GM21423 (cell line): ENCODE measurements at regions not wholly inside any gene's neighbourhood (a gene's known extent, or its start where the extent isn't known, plus 50 kb on each side); places are given as distances from the start of the nearest gene placed in this dataset.

Source experiments
- ATAC-seq: cut with Tn5 transposase; IDR thresholded peaks from one replicate; pipeline ENCODE4 v1.9.1; 2021; ENCODE audit warnings: mild to moderate bottlenecking, moderate library complexity; ENCODE audit not compliant: unreplicated experiment

DNA sequence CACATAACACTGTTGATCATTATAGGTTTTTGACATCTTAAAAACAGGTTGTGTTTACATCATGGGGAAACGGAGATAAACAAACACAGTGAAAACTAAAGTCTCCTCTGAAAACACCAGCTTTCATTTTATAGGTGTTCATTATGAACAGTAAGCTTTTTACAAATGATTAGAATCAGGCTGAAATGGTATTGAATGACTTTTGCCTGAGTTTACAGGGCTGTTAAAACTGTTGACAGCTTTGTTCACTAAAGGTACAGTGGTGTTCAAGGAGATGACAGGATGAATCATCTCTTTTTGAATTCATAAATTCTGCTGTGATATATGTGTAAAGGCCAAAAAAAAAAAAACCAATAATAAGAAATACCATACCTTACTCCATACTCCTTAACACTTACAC is 184.6 kb upstream of the CNTN5 start:
- ATAC-seq, result no peak

DNA sequence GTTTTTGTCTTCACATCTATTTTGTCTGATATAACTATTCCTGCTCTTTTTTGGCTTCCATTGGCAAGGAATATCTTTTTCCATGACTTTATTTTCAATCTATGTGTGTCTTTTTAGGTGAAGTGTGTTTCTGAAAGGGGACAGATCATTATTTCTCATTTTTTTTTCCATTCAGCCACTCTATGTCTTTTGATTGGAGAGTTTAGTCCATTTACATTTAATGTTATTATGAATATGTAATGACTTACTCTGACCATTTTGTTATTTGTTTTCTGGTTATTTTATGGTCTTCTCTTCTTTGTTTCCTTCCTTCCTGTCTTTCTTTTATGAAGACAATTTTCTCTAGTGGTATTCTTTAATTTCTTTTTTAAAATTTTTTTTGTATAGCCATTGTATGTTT is 178.6 kb upstream of the CNTN5 start:
- no peak for ATAC-seq

DNA sequence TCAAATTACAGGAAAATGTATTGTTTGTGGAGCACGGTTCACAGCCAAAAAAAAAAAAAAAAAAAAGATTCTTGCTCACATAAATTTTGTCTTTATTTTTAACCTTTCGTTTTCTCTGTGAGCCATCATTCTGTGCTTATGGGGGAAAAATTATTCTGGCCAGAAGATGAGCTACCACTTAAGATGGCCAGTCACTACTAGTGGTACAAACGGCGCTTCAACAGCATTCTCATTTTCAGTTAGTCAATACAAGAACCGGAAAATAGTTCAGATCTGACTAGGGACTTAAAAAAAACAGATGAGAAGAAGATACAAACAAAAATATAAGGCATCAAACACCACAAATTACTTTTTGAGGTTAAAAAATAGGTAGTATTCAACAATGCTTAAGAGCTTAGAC is 158.6 kb upstream of the CNTN5 start:
- no peak for ATAC-seq

DNA sequence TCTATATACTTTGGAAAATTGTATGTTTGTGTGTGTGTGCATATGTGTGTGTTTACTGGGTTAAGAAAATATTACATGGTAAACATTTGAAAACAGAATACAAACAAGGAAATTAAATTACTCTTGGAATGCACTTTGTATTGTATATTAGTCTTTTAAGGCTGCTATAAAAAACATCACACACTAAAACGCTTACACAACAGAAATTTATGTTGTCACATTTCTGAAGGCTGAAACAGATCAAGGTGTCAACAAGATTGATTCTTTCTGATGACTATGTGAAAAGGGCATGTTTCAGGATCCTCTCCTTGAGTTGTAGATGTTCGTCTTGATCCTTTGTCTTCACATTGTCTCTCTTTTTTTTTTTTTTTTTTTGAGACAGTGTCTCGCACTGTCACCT is 149.1 kb upstream of the CNTN5 start:
- ATAC-seq, result no peak

DNA sequence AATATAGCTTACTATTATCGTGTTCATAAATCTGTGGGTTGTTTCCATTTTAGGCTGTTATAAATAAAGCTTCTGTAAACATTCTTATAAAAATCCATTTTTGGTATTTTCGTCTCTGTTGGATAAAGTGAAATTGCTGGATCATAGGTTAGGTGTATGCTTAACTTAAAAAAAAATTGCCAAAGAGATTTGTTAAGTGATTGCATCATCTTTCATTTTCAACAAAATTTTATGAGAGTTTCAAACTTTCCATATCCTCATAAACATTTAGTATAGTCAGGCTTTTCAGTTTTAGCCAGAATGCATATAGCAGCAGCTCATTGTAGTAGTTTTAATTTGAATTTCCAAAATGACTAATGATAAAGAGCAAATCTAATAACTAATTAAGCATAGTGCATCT is 146.7 kb upstream of the CNTN5 start:
- ATAC-seq, result no peak

DNA sequence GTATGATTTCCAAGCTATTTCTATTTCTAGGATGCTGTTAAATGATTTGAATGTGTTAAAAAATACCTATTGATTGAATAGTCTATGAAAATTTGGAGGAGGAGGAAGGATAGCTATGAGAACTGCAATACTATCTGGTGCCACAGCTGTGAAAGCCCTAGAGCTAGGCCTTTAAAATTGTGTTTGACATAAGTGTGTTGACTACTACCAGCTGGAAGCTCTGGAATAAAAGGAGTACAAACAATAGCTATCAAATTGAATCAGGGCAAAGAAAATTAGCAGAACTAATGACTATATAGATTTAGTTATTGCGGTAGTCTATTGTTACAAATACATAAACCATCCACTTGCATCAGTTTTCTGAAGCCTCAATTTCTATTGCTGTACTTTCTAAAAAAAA is 124.8 kb upstream of the CNTN5 start:
- no peak for ATAC-seq

DNA sequence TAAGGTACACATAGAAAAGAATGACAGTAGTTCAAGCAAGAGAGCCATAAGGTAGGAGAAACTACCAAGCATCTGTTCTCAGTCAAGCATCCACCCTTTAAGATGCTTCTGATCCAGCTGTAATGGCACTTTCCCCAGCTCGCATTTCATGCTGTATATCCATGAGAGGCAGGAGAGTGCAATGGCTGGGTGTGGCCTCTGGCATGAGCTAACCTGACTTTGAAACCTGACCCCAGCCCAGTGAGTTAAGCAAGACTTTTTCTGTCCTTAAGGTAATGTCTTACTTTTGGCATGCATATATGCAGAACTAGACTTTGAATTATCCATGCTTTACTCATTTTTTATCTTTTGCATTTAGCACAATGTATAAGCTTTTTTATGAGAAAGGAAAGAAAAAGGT is 79.8 kb upstream of the CNTN5 start:
- no peak for ATAC-seq

DNA sequence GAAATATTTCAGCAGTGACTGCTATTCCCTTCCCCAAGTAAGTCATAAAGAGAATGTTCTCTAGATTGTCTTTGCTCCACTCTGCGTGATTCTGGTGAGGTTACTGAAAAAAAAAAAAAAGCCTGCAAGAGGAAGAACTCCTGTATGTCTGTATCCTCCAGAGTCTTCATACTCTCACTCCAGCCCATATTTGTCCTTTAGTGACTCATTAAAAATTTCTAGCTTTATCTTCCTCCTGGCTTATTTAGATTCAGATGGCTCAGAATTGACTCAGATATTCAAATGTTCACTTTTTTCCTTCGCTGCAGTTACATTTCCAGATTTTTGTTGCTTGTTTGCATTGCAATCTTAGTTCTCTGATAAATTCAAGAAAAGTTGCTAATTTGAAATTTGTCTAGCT is 76.3 kb upstream of the CNTN5 start:
- no peak for ATAC-seq

DNA sequence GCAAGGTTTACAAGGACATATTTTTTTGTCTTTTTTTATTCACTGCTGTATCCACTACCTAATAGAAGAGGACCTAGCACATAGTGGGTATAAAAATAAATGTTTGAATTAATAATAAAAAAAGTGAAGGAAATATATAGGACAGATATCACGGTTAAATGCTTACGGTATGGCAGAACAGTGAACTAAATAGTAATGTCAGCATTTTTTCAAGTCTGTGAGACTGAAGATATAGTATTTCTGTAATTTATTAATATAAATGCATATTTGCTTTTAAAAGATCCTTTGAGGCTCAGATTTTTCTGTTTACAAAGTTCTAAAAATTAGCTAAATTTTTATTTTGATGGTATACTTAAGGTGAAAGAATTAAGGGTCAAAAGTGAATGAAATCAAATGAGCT is 68.6 kb upstream of the CNTN5 start:
- ATAC-seq, result no peak

DNA sequence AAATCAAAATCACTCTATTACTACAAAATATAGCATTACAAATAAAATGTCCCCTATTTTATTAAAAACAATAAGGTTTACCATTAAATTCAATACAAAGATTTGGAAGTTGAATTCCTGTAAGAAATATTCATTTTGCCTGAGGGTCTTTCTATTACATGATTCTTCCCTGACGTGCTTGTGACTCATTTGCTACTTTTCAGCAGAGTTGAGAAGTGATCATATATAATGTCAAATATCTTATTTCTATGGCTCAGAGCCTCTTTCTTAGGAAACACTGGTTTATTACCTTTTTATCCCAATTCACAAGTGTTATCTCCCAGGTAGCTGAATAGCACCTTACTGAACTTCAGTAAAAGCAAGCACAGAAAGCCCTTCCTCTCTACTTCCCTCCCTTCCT is 65.2 kb upstream of the CNTN5 start:
- ATAC-seq, result no peak

DNA sequence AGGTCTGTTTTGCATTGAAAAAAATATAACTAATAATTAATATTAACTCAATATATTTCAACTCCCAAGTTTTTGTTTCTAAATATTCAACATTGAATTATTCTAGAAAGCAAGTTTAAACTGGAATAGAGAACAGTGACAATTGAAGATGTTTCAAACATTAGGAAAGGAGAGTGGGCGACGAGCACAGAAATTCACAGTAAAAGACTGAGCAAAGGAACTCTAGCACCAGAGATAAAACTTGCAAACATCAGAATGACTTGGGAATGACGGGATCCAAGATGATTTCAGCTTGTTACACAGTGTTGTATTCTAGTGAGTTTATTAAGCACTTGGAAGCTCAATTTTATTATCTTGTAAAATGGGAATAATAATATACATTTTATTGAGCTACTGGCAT is 56.6 kb upstream of the CNTN5 start:
- no peak for ATAC-seq

DNA sequence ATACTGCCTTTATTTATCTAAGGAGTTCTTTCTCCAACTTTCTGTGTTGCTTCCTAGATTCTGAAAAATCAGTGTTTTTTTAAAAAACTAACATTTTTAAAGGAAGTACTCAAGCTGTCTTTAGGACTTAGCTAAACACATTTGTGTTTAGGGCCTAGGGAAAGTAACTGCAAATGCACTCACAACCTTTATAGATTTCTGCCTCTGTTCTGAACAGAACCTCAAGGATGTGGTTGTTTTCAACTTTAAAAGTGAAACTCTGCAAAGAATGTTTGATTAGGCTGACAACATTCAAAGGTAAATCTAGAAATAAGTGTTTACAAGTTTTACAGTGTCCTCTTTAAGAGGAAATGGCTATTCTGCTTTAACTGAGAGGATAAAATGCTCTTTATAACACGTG is 55.4 kb upstream of the CNTN5 start:
- ATAC-seq, result no peak

DNA sequence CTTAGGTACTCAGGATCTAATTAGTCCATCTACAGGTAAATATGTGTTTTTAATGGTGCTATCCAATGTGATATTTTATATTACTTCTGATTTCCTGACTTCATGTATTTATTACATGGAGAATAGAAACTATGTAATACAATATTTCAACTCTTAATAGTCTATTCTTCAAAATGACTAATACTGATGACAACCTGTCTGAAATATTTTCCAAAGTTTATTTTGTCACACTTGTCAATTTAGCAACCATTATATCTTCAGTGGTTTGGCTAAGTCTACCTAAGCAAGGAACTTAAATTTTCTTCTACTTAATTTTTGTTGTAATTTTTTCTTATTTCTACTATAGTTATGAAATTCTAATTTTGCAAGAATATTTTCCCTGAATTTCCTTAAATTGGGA is 55.0 kb upstream of the CNTN5 start:
- ATAC-seq, result no peak

DNA sequence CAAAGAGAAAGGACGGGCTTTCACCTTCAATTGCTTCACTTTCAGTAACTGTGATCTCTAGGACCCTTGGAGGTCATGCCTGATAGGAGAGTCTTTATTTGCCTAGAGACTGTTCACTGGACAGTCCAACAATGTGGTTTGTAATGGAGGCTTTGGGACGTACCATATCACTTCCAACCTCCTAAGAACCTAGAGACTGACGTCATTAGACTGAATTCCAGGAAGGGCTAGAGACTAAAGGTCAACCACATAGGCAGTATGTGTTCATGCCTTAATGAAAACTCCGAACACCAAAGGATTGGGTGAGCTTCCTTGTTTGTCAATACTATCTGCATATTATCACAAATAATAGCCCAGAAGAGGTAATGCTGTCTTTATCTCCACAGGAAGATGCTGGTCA is 53.7 kb upstream of the CNTN5 start:
- ATAC-seq, result no peak
